GM12878 (cell line): ENCODE measurements at regions not wholly inside any gene's neighbourhood (a gene's known extent, or its start where the extent isn't known, plus 50 kb on each side); places are given as distances from the start of the nearest gene placed in this dataset.

Experiments
- ATAC-seq: fragments of 200-7000 bp; cut with Tn5 transposase; 3 replicates; pipeline ENCODE4 v1.9.1; 2020; ENCODE audit warnings: mild to moderate bottlenecking, moderate library complexity
- BruUV-seq: library from RNA; stranded (reverse); fragments of 400-500 nt; replicated peaks from 2 replicates; lab custom pipeline; 2021; lab: Mats Ljungman, UMichigan
- CTCF ChIA-PET: fragments of 300-600 bp; sonication (Branson Sonifier 250); formaldehyde crosslinking; extraction: SDS; loops from one replicate; lab custom pipeline; 2021; ENCODE audit warnings: inconsistent platforms; lab: Yijun Ruan, JAX
- POLR2A ChIA-PET: fragments of 350-600 bp; formaldehyde crosslinking; extraction: SDS; loops from one replicate; lab custom pipeline; 2021; ENCODE audit warnings: inconsistent platforms; lab: Charles Lee
- RAD21 ChIA-PET: fragments of 300-600 bp; sonication (Branson Sonifier 250); formaldehyde crosslinking; loops from one replicate; lab custom pipeline; 2023; ENCODE audit warnings: antibody characterized with exemption; ENCODE audit not compliant: unreplicated experiment; lab: Charles Lee
- SMC1A ChIA-PET: fragments of 300-600 bp; sonication (Branson Sonifier 250); formaldehyde crosslinking; loops from one replicate; lab custom pipeline; 2023; ENCODE audit not compliant: unreplicated experiment, uncharacterized antibody; lab: Charles Lee
- DNase-seq: peaks from one replicate; pipeline ENCODE4 v3.0.0-alpha.2; 2011; ENCODE audit warnings: low read depth, low spot score
- FAIRE-seq: peaks from 3 replicates; lab custom pipeline; 2011; peaks lifted over from hg19 to GRCh38; lab: Jason Lieb, UNC
- H2AFZ ChIP-seq: 2 replicates; pipeline ENCODE4 v1.6.0; 2011; ENCODE audit warnings: low read depth, low read length, control low read depth; ENCODE audit not compliant: control insufficient read depth
- H3K27ac ChIP-seq: 2 replicates; pipeline ENCODE4 v1.5.1; 2011; ENCODE audit warnings: control low read depth; ENCODE audit not compliant: control insufficient read depth, insufficient read depth
- H3K27me3 ChIP-seq, 2 experiments: replicated peaks in 1 of 2; 2 replicates each; pipeline versions ENCODE4 v1.6.0 to v1.6.1; 2011; ENCODE audit warnings: low read length in 1 of 2; ENCODE audit not compliant: control insufficient read depth in 2 of 2, insufficient read depth in 2 of 2
- H3K36me3 ChIP-seq, 2 experiments: 2 replicates each; pipeline ENCODE4 v1.5.1; 2011; ENCODE audit warnings: low read length in 1 of 2; ENCODE audit not compliant: control insufficient read depth in 2 of 2, insufficient read depth in 2 of 2
- H3K4me1 ChIP-seq: 2 replicates; pipeline ENCODE4 v1.6.1; 2011; ENCODE audit warnings: mild to moderate bottlenecking, low read length, moderate library complexity, mixed read lengths; ENCODE audit not compliant: control insufficient read depth, insufficient read depth
- H3K4me2 ChIP-seq: 2 replicates; pipeline ENCODE4 v1.6.0; 2011; ENCODE audit warnings: control low read depth; ENCODE audit not compliant: control insufficient read depth, insufficient read depth
- H3K4me3 ChIP-seq: fragments of 200-600 bp; sonication (generic); 2 replicates; pipeline ENCODE4 v1.5.1; 2016
- H3K79me2 ChIP-seq: 2 replicates; pipeline ENCODE4 v1.6.0; 2011; ENCODE audit warnings: low read length; ENCODE audit not compliant: control insufficient read depth, insufficient read depth
- H3K9ac ChIP-seq: 2 replicates; pipeline ENCODE4 v1.8.0; 2011; ENCODE audit warnings: low read length, control low read depth, mixed read lengths; ENCODE audit not compliant: control insufficient read depth, insufficient read depth
- H3K9me3 ChIP-seq: replicated peaks from 3 replicates; pipeline ENCODE4 v1.5.1; 2011; ENCODE audit warnings: mild to moderate bottlenecking, low read length; ENCODE audit not compliant: control insufficient read depth, insufficient read depth
- H4K20me1 ChIP-seq: 2 replicates; pipeline ENCODE4 v1.6.0; 2011; ENCODE audit not compliant: control insufficient read depth, insufficient read depth
- CUX1 ChIP-seq: IDR thresholded peaks from 2 replicates; pipeline ENCODE4 v1.6.1; 2012; ENCODE audit warnings: improper control_type of control experiment, low read depth, low read length; ENCODE audit not compliant: insufficient replicate concordance
- HCFC1 ChIP-seq: fragments of 150-350 bp; IDR thresholded peaks from 2 replicates; pipeline ENCODE4 v1.6.1; 2014; ENCODE audit warnings: low read length
- IKZF2 ChIP-seq, 2 experiments: fragments of 450-650 bp; IDR thresholded peaks; 2 replicates each; pipeline ENCODE4 v1.6.1; 2017; ENCODE audit warnings: mild to moderate bottlenecking in 2 of 2, moderate library complexity in 2 of 2
- LARP7 ChIP-seq: fragments of 450-650 bp; IDR thresholded peaks from 2 replicates; pipeline ENCODE4 v1.6.1; 2017; ENCODE audit warnings: mild to moderate bottlenecking
- NBN ChIP-seq: fragments of 450-650 bp; IDR thresholded peaks from 2 replicates; pipeline ENCODE4 v1.6.1; 2016
- NFIC ChIP-seq: IDR thresholded peaks from 2 replicates; pipeline ENCODE4 v1.6.1; 2012; ENCODE audit warnings: low read depth, mild to moderate bottlenecking, inconsistent platforms, low read length, moderate library complexity
- SMARCA5 ChIP-seq: fragments of 450-650 bp; IDR thresholded peaks from 2 replicates; pipeline ENCODE4 v1.6.1; 2017; ENCODE audit warnings: mild to moderate bottlenecking
- TARDBP ChIP-seq: IDR thresholded peaks from 2 replicates; pipeline ENCODE4 v1.6.1; 2016; ENCODE audit warnings: borderline replicate concordance
- ZNF207 ChIP-seq: fragments of 450-650 bp; IDR thresholded peaks from 2 replicates; pipeline ENCODE4 v1.6.1; 2014; ENCODE audit warnings: antibody characterized with exemption, mild to moderate bottlenecking, borderline replicate concordance
- ZNF384 ChIP-seq: IDR thresholded peaks from 2 replicates; pipeline ENCODE4 v1.6.1; 2012; ENCODE audit warnings: low read depth, mild to moderate bottlenecking, low read length, improper control_type of control experiment, borderline replicate concordance
- WGBS: methylation state at CpG from one replicate; pipeline ENCODE4 v1.1.6; 2016; ENCODE audit warnings: low lambda C conversion rate; ENCODE audit not compliant: insufficient replicate concordance, insufficient coverage; ENCODE audit errors: missing lambda C conversion rate; 5-methylcytosine and 5-hydroxymethylcytosine counted together
- in situ Hi-C: fragments of 300-500 bp; cut with MboI; formaldehyde crosslinking; loops from 9 replicates; pipeline ENCODE4 v1.14.3; 2018; ENCODE audit warnings: mixed read lengths
- intact Hi-C: fragments of 100-400 bp; cut with micrococcal nuclease; formaldehyde crosslinking; loops from one replicate; pipeline ENCODE4 v1.14.2; 2022; ENCODE audit not compliant: unreplicated experiment
- TF ChIP-seq, protein P1 (sequence below): IDR thresholded peaks from 2 replicates; pipeline ENCODE4 v1.6.1; 2011; ENCODE audit warnings: low read depth, mild to moderate bottlenecking, low read length, moderate library complexity, borderline replicate concordance; ENCODE audit errors: extremely low read depth
- TF ChIP-seq, protein P2 (sequence below): IDR thresholded peaks from 2 replicates; pipeline ENCODE4 v1.6.1; 2011; ENCODE audit warnings: low read depth, low read length, improper control_type of control experiment, borderline replicate concordance

- ChIA-PET SMC1A (no interaction called here), CTCF (no interaction called here), POLR2A (no interaction called here), RAD21 (no interaction called here)
- H3K79me2 ChIP-seq, result no peaks in the 10 kb centered on the region
- no peaks in the 10 kb centered on the region for H4K20me1 ChIP-seq
- FAIRE-seq, result no peak
- no peak overlapping the region for H2AFZ ChIP-seq
- no peaks in the 10 kb centered on the region for H3K36me3 ChIP-seq
- in situ Hi-C loops, result no loop called here
- ATAC-seq, result no peak
- intact Hi-C loops, result no loop called here
- no peak for DNase-seq
- no TSS peak for BruUV-seq
- H3K4me2 ChIP-seq, result no peak overlapping the region
- H3K9me3 ChIP-seq, result no peaks in the 10 kb centered on the region
- no peak overlapping the region for H3K4me3 ChIP-seq
- WGBS, result 37% methylated on average over 3 of the region's 3 CpGs
- H3K9ac ChIP-seq, result no peak overlapping the region
- no peaks in the 10 kb centered on the region for H3K4me1 ChIP-seq
- no peak overlapping the region for H3K27ac ChIP-seq
- H3K27me3 ChIP-seq, result no peaks in the 10 kb centered on the region
- TF ChIP-seq ZNF207 (no peak), LARP7 (no peak), IKZF2 (IDR thresholded peaks at IDR 0.05) (no peak), NFIC (no peak), NBN (no peak), TARDBP (no peak), SMARCA5 (no peak)
- TF ChIP-seq, protein P1, sequence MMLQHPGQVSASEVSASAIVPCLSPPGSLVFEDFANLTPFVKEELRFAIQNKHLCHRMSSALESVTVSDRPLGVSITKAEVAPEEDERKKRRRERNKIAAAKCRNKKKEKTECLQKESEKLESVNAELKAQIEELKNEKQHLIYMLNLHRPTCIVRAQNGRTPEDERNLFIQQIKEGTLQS, result no peak
Measured at GRCh38 chr6:147708170-147708569, 199.7 kb downstream of the SAMD5 start.

DNA sequence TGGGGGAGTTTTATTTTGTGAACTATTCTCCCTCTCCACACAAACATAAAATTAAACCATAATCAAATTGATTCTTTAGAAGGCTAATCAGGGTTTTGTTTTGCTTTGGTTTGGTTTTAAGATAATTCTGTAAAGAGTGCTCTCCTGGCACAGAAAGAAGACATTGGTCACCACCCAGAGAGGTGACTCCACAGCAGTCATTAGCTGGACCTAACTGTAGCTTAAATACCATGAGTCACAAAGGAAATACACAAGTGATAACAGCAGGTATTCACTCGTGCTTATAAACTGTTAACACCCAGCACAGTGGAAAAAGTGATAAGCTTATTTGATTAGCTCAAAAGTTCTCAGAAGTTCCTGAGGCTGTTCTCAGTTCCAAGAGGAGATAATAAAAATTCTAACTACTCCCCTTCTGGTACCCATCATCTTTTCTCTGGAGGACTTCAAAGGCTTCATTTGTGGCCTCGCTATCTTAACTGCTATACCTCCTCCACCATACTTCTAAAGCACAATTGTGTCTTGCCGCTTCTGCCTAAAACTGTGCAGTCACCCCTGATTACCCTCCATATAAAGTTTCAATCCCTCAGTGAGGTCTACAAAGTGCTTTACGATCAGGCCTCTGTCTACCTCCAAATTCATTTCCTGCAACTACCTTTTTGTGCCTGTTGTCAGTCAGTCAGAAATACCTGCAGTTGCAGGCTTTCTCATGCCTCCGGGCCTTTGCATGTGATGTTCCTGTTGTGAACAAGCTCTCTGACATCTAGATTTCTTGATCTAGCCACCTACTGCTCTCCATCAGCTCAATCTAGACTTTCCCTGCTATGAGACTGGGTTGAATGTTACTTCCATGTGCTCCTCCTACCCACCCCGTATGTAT, 201.1 kb downstream of the SAMD5 start:
- Histone ChIP-seq H2AFZ (no peak overlapping the region), H4K20me1 (no peaks in the 10 kb centered on the region), H3K9me3 (no peaks in the 10 kb centered on the region), H3K27me3 (no peaks in the 10 kb centered on the region), H3K27ac (no peak overlapping the region), H3K4me2 (no peak overlapping the region), H3K4me3 (no peak overlapping the region), H3K79me2 (no peaks in the 10 kb centered on the region), H3K9ac (no peak overlapping the region), H3K4me1 (no peaks in the 10 kb centered on the region), H3K36me3 (no peaks in the 10 kb centered on the region)
- CTCF ChIA-PET, result no interaction called here
- SMC1A ChIA-PET, result no interaction called here
- ATAC-seq, result no peak
- no peak for FAIRE-seq
- no TSS peak for BruUV-seq
- POLR2A ChIA-PET, result no interaction called here
- DNase-seq, result no peak
- intact Hi-C loops, result no loop called here
- WGBS, result 39% methylated on average over 6 of the region's 6 CpGs
- in situ Hi-C loops, result no loop called here
- RAD21 ChIA-PET, result no interaction called here
- TF ChIP-seq CUX1 (no peak), ZNF384 (no peak), HCFC1 (no peak)
- TF ChIP-seq, protein P2, sequence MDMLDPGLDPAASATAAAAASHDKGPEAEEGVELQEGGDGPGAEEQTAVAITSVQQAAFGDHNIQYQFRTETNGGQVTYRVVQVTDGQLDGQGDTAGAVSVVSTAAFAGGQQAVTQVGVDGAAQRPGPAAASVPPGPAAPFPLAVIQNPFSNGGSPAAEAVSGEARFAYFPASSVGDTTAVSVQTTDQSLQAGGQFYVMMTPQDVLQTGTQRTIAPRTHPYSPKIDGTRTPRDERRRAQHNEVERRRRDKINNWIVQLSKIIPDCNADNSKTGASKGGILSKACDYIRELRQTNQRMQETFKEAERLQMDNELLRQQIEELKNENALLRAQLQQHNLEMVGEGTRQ, result no peak
